ENCODE measurements at regions not wholly inside any gene's neighbourhood (a gene's known extent, or its start where the extent isn't known, plus 50 kb on each side); places are given as distances from the start of the nearest gene placed in this dataset.

GRCh38 chr6:48626421-48626820 is 515.4 kb upstream of the PTCHD4 start:
- DNase-seq, result no peak
- no peak overlapping the region for H3K4me3 ChIP-seq
- intact Hi-C loops (cut with DNase I), result no loop called here

GRCh38 chr6:48624631-48625030 is 513.6 kb upstream of the PTCHD4 start:
- no peak for DNase-seq
- intact Hi-C loops (cut with DNase I), result no loop called here
- Histone ChIP-seq H3K9me3 (no peaks in the 10 kb centered on the region), H3K27ac (no peak overlapping the region), H3K27me3 (no peaks in the 10 kb centered on the region), H3K36me3 (no peaks in the 10 kb centered on the region), H3K4me3 (no peak overlapping the region), H3K4me1 (no peaks in the 10 kb centered on the region)
- 66 to 74% methylated on average over 3 of the region's 3 CpGs for WGBS, 2 donors
- no peak for TF ChIP-seq POLR2A (IDR thresholded peaks at IDR 0.05)
- TF ChIP-seq CTCF (IDR thresholded peaks at IDR 0.05), result no peak

More at GRCh38 chr6:48626421-48626820, 515.4 kb upstream of the PTCHD4 start:
- Histone ChIP-seq H3K27me3 (no peaks in the 10 kb centered on the region), H3K4me1 (no peaks in the 10 kb centered on the region), H3K27ac (no peak overlapping the region), H3K9me3 (no peaks in the 10 kb centered on the region), H3K36me3 (no peaks in the 10 kb centered on the region)
- TF ChIP-seq POLR2A (IDR thresholded peaks at IDR 0.05), result no peak
- no peak for TF ChIP-seq CTCF (IDR thresholded peaks at IDR 0.05)

GRCh38 chr6:48619771-48620170 is 508.8 kb upstream of the PTCHD4 start:
- WGBS, 2 donors, result 17 to 33% methylated on average over 3 of the region's 3 CpGs
- DNase-seq, result no peak
- Histone ChIP-seq H3K27ac (no peak overlapping the region), H3K9me3 (no peaks in the 10 kb centered on the region), H3K4me1 (no peaks in the 10 kb centered on the region), H3K4me3 (no peak overlapping the region), H3K27me3 (no peaks in the 10 kb centered on the region), H3K36me3 (no peaks in the 10 kb centered on the region)
- no peak for TF ChIP-seq CTCF (IDR thresholded peaks at IDR 0.05)
- TF ChIP-seq POLR2A (IDR thresholded peaks at IDR 0.05), result no peak
- intact Hi-C loops (cut with DNase I), result no loop called here

GRCh38 chr6:48615041-48615440 is 504.0 kb upstream of the PTCHD4 start:
- Histone ChIP-seq H3K4me3 (no peak overlapping the region), H3K27me3 (no peaks in the 10 kb centered on the region), H3K4me1 (peaks cover 0 to 10% (median 0%) of the 10 kb centered on the region in 3 donors), H3K27ac (no peak overlapping the region), H3K36me3 (no peaks in the 10 kb centered on the region), H3K9me3 (no peaks in the 10 kb centered on the region)
- 73 to 81% methylated on average over 2 of the region's 2 CpGs for WGBS, 2 donors
- DNase-seq, result no peak
- TF ChIP-seq CTCF (IDR thresholded peaks at IDR 0.05), result no peak
- no peak for TF ChIP-seq POLR2A (IDR thresholded peaks at IDR 0.05)
- intact Hi-C loops (cut with DNase I), result no loop called here

GRCh38 chr6:48614326-48614725 is 503.3 kb upstream of the PTCHD4 start:
- DNase-seq, result no peak
- Histone ChIP-seq H3K4me1 (peaks cover 0 to 10% (median 0%) of the 10 kb centered on the region in 3 donors), H3K9me3 (no peaks in the 10 kb centered on the region), H3K4me3 (no peak overlapping the region), H3K27me3 (no peaks in the 10 kb centered on the region), H3K27ac (no peak overlapping the region), H3K36me3 (no peaks in the 10 kb centered on the region)
- WGBS, 2 donors, result 93 to 96% methylated on average over 5 of the region's 5 CpGs
- intact Hi-C loops (cut with DNase I), result no loop called here
- TF ChIP-seq POLR2A (IDR thresholded peaks at IDR 0.05) (no peak), CTCF (IDR thresholded peaks at IDR 0.05) (no peak)
